Type B pancreatic cell (in vitro differentiated cells): ENCODE measurements at regions not wholly inside any gene's neighbourhood (a gene's known extent, or its start where the extent isn't known, plus 50 kb on each side); places are given as distances from the start of the nearest gene placed in this dataset.

Source experiments
- DNase-seq: peaks from one replicate; pipeline ENCODE4 v3.0.0; 2021; ENCODE audit warnings: mixed read lengths; ENCODE audit not compliant: unreplicated experiment; ENCODE audit errors: extremely low spot score
- H3K27ac Mint-ChIP-seq: 2 replicates; pipeline ENCODE4 v1.8.0; 2021; ENCODE audit warnings: mild to moderate bottlenecking, mixed read lengths
- H3K27me3 Mint-ChIP-seq: 2 replicates; pipeline ENCODE4 v1.8.0; 2021; ENCODE audit warnings: mixed read lengths
- H3K36me3 Mint-ChIP-seq: 2 replicates; pipeline ENCODE4 v1.8.0; 2021; ENCODE audit warnings: mixed read lengths
- H3K4me1 Mint-ChIP-seq: one replicate; pipeline ENCODE4 v1.8.0; 2021; ENCODE audit warnings: mixed read lengths; ENCODE audit not compliant: unreplicated experiment
- H3K4me3 Mint-ChIP-seq: 2 replicates; pipeline ENCODE4 v1.8.0; 2021; ENCODE audit warnings: mild to moderate bottlenecking, mixed read lengths
- H3K9me3 Mint-ChIP-seq: 2 replicates; pipeline ENCODE4 v1.8.0; 2021; ENCODE audit warnings: mixed read lengths
- TF ChIP-seq, protein P1 (sequence below): fragments of 200-600 bp; sonication (generic); conservative IDR thresholded peaks from 2 replicates; pipeline ENCODE4 v1.5.0; 2021; ENCODE audit warnings: antibody characterized with exemption, mild to moderate bottlenecking

DNA sequence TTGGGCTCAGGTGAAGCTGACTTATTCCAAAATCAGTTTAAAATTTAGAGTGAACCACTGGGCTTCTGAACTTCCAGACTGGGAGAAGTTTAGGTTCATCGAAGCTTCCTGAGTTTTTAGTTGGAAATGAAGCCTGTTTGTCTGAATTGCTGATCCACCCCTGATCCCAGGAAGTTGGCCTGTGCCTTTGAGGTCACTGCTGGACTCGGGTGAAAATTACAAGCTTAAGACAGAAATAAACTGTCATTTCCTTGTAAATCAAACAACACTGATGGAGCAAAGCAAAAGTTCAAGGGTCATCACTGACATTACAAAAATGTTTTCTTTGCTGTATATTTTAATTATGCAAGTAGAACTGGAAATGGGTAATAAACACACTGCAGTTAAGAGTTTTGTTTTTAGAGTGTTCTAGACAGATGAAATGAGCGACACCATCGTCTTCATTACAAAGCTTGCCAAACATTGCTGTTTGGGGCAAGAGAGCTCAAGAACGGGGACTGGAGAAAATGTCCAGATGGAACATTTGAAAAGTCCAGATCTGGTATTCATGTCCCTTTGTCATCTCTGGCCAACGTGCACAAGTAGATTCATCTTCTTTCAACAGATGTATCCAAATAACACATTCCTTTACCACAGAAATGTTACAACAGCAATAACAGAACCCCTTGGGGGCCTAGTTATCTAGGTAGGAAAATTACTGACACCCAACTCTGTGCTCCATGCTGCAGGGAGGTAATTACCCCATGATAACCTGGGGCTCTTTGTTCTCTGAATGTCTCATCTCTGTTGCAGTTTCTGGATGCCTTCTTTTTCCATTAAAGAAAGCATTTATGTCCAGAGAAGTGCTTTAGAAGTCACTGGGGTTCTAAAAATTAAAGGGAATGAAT lies 142.4 kb upstream of the ERCC6L2 start:
- Mint-ChIP-seq H3K9me3 (no peaks in the 10 kb centered on the region), H3K27ac (no peak overlapping the region), H3K36me3 (no peaks in the 10 kb centered on the region), H3K4me3 (no peak overlapping the region), H3K27me3 (no peaks in the 10 kb centered on the region), H3K4me1 (peaks cover 31% of the 10 kb centered on the region)
- DNase-seq = no peak
- TF ChIP-seq, protein P1, sequence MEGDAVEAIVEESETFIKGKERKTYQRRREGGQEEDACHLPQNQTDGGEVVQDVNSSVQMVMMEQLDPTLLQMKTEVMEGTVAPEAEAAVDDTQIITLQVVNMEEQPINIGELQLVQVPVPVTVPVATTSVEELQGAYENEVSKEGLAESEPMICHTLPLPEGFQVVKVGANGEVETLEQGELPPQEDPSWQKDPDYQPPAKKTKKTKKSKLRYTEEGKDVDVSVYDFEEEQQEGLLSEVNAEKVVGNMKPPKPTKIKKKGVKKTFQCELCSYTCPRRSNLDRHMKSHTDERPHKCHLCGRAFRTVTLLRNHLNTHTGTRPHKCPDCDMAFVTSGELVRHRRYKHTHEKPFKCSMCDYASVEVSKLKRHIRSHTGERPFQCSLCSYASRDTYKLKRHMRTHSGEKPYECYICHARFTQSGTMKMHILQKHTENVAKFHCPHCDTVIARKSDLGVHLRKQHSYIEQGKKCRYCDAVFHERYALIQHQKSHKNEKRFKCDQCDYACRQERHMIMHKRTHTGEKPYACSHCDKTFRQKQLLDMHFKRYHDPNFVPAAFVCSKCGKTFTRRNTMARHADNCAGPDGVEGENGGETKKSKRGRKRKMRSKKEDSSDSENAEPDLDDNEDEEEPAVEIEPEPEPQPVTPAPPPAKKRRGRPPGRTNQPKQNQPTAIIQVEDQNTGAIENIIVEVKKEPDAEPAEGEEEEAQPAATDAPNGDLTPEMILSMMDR = no peak

DNA sequence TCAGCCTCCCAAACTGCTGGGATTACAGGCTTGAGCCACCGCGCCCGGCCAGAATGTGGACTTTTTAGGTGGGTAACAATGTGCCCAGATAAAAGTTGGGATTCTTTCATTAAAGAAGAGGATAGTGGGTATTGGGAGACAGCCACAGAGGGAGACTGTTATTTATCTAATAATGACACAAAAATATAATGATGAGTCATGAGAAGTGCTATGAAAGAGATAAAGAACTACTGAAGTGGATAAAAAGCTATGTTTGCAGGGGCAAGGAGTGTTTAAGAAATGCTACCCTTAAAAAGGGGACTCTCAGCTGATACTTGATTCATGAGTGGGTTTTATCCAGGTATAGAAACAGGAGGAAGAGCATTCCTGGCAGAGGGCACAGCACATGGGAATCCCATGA lies 143.6 kb upstream of the ERCC6L2 start:
- DNase-seq = no peak
- Mint-ChIP-seq H3K27me3 (no peaks in the 10 kb centered on the region), H3K4me3 (no peak overlapping the region), H3K9me3 (no peaks in the 10 kb centered on the region), H3K4me1 (peaks cover 31% of the 10 kb centered on the region), H3K27ac (no peak overlapping the region), H3K36me3 (no peaks in the 10 kb centered on the region)
- TF ChIP-seq, protein P1 = no peak

DNA sequence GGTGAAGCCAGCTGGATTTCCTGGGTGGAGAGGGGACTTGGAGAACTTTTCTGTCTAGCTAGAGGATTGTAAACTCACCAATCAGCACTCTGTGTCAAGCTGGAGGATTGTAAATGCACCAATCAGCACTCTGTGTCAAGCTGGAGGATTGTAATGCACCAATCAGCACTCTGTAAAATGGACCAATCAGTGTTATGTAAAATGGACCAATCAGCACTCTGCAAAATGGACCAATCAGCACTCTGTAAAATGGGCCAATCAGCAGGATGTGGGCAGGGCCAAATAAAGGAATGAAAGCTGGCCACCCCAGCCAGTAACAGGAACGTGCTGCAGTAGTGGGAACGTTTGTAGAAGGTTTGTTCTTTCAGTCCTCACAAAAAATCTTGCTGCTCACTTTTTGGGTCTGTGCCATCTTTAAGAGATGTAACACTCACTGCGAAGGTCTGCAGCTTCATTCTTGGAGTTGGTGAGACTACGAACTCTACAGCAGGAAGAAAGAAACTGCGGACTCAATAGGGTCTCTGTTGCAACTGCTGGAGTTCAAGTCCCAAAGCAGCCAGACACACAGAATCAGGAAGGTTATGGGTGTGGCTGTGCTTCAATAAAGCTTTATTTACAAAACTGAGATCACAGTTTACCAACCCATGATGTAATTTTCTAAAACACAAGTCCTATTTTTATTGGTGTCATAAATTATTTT lies 145.7 kb upstream of the ERCC6L2 start:
- TF ChIP-seq, protein P1 = no peak
- Mint-ChIP-seq H3K4me3 (no peak overlapping the region), H3K9me3 (peaks cover 4% of the 10 kb centered on the region), H3K36me3 (no peaks in the 10 kb centered on the region), H3K27me3 (no peaks in the 10 kb centered on the region), H3K27ac (no peak overlapping the region), H3K4me1 (peaks cover 25% of the 10 kb centered on the region)
- DNase-seq = no peak

DNA sequence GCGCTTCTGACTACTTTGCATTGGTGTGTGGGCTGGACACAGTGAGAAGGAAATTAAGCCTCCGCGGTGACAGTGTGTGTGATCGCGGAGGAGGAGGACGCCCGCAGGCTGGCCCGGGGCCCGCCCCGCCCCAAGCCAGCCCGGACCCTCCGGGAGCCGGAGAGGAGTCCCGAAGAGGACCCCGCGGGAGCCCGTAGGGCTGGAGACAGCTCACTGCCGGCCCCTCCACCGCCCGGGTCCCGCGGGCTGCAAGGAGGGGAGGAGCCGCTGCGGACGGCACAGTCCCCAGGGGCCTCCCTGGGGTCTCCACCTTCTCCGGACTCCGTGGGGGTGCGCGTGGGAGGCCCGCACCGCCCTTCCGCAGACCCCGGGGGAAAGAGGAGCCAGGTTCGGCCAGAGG lies 146.4 kb upstream of the ERCC6L2 start:
- peaks cover 25% of the 10 kb centered on the region for H3K4me1 Mint-ChIP-seq
- DNase-seq = no peak
- H3K4me3 Mint-ChIP-seq = no peak overlapping the region
- H3K27ac Mint-ChIP-seq = no peak overlapping the region
- H3K27me3 Mint-ChIP-seq = no peaks in the 10 kb centered on the region
- no peaks in the 10 kb centered on the region for H3K36me3 Mint-ChIP-seq
- TF ChIP-seq, protein P1 = no peak
- peaks cover 4% of the 10 kb centered on the region for H3K9me3 Mint-ChIP-seq

DNA sequence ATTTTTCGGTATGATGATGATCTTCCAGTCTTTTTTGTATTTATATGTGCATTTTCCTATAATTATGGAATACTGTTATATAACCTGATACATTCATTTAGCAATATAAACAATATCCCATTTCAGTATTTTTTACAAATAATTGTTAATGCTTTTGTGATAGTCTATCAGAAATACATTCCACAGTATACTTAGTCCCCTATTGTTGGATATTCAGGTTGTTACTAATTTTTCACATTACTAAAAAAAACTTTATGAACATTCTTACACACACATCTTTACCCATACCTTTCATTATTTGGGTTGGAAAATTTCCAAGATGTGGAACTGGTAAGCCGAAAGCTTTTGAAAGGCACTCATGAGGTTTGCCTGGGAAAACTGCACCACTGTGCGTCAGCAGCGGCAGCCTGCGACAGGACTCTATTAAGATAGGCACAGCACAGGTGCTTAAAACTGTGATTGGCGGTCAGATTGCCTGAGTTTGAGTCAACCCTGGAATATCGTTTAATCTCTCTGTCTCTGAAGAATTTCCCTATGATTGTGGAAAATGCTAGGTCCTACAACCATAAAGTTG lies 147.5 kb upstream of the ERCC6L2 start:
- Mint-ChIP-seq H3K36me3 (no peaks in the 10 kb centered on the region), H3K4me3 (no peak overlapping the region), H3K27ac (no peak overlapping the region), H3K4me1 (peaks cover 17% of the 10 kb centered on the region), H3K27me3 (no peaks in the 10 kb centered on the region), H3K9me3 (peaks cover 4% of the 10 kb centered on the region)
- no peak for DNase-seq
- TF ChIP-seq, protein P1 = no peak
